Activated CD4-positive, alpha-beta memory T cell treated with anti-CD3 and anti-CD28 coated beads, Interleukin-2, amount 10 ng/mL, durations not matched to agents 7 days and 5 days (primary cell): ENCODE measurements at regions not wholly inside any gene's neighbourhood (a gene's known extent, or its start where the extent isn't known, plus 50 kb on each side); places are given as distances from the start of the nearest gene placed in this dataset.

ENCODE experiments used
- CTCF ChIA-PET: fragments of 350-600 bp; sonication (Branson Sonifier 250); formaldehyde crosslinking; loops from one replicate; lab custom pipeline; 2021; ENCODE audit warnings: antibody characterized with exemption, inconsistent platforms; lab: Charles Lee
- POLR2A ChIA-PET: fragments of 350-600 bp; sonication (Branson Sonifier 250); formaldehyde crosslinking; loops from one replicate; lab custom pipeline; 2021; ENCODE audit warnings: antibody characterized with exemption; lab: Charles Lee
- DNase-seq: peaks from one replicate; pipeline ENCODE4 v3.0.0-alpha.2; 2020
- H3K27ac Mint-ChIP-seq: one replicate; pipeline ENCODE4 v1.8.0; 2021; ENCODE audit warnings: mild to moderate bottlenecking, mixed read lengths
- H3K27me3 Mint-ChIP-seq: one replicate; pipeline ENCODE4 v1.8.0; 2021; ENCODE audit warnings: mixed read lengths
- H3K36me3 Mint-ChIP-seq: one replicate; pipeline ENCODE4 v1.8.0; 2021; ENCODE audit warnings: low read depth, mixed read lengths
- H3K4me1 Mint-ChIP-seq: one replicate; pipeline ENCODE4 v1.8.0; 2021; ENCODE audit warnings: mixed read lengths
- H3K4me3 Mint-ChIP-seq: one replicate; pipeline ENCODE4 v1.8.0; 2021; ENCODE audit warnings: mild to moderate bottlenecking, mixed read lengths
- H3K9me3 Mint-ChIP-seq: one replicate; pipeline ENCODE4 v1.8.0; 2021; ENCODE audit warnings: mixed read lengths

GRCh38 chr2:16511041-16511440 is 154.6 kb downstream of the CYRIA start:
- no peaks in the 10 kb centered on the region for H3K9me3 Mint-ChIP-seq
- H3K27me3 Mint-ChIP-seq: peaks cover 15% of the 10 kb centered on the region
- no peaks in the 10 kb centered on the region for H3K4me1 Mint-ChIP-seq
- H3K27ac Mint-ChIP-seq: no peak overlapping the region
- DNase-seq: no peak
- no peaks in the 10 kb centered on the region for H3K36me3 Mint-ChIP-seq
- no peak overlapping the region for H3K4me3 Mint-ChIP-seq
- CTCF ChIA-PET: no interaction called here
- POLR2A ChIA-PET: no interaction called here

DNA sequence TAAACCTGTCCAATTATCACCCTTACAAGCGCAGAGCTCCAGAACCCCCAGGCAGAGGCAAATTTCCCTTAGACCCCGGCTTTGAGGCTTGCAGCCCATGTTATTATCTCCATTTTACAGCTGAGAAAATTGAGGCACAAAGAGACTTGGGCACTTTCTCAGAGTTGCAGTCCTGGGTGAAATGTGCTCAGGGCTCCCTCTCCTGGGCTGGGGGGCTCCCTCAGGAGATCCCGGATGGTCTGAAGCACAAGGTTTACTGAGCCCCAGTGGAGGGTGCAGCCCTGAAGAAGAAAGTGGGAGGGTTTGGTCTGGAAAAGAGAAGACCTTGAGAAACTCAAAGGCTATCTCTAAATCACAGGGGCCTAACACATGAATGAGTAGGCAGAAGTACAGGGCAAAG is 156.6 kb downstream of the CYRIA start:
- H3K4me1 Mint-ChIP-seq: no peaks in the 10 kb centered on the region
- H3K36me3 Mint-ChIP-seq: no peaks in the 10 kb centered on the region
- H3K9me3 Mint-ChIP-seq: no peaks in the 10 kb centered on the region
- ChIA-PET POLR2A (no interaction called here), CTCF (no interaction called here)
- H3K27me3 Mint-ChIP-seq: peaks cover 15% of the 10 kb centered on the region
- no peak overlapping the region for H3K4me3 Mint-ChIP-seq
- no peak for DNase-seq
- no peak overlapping the region for H3K27ac Mint-ChIP-seq

GRCh38 chr2:16508490-16508851 is 157.2 kb downstream of the CYRIA start:
- no peak overlapping the region for H3K27ac Mint-ChIP-seq
- no peaks in the 10 kb centered on the region for H3K36me3 Mint-ChIP-seq
- no peaks in the 10 kb centered on the region for H3K4me1 Mint-ChIP-seq
- no peak for DNase-seq
- H3K9me3 Mint-ChIP-seq: no peaks in the 10 kb centered on the region
- H3K27me3 Mint-ChIP-seq: peaks cover 13% of the 10 kb centered on the region
- ChIA-PET CTCF (no interaction called here), POLR2A (no interaction called here)
- no peak overlapping the region for H3K4me3 Mint-ChIP-seq

GRCh38 chr2:16507655-16508489 is 157.8 kb downstream of the CYRIA start:
- H3K27ac Mint-ChIP-seq: no peak overlapping the region
- no peaks in the 10 kb centered on the region for H3K4me1 Mint-ChIP-seq
- ChIA-PET POLR2A (no interaction called here), CTCF (no interaction called here)
- no peaks in the 10 kb centered on the region for H3K9me3 Mint-ChIP-seq
- H3K36me3 Mint-ChIP-seq: no peaks in the 10 kb centered on the region
- no peak for DNase-seq
- H3K4me3 Mint-ChIP-seq: no peak overlapping the region
- peaks cover 13% of the 10 kb centered on the region for H3K27me3 Mint-ChIP-seq

DNA sequence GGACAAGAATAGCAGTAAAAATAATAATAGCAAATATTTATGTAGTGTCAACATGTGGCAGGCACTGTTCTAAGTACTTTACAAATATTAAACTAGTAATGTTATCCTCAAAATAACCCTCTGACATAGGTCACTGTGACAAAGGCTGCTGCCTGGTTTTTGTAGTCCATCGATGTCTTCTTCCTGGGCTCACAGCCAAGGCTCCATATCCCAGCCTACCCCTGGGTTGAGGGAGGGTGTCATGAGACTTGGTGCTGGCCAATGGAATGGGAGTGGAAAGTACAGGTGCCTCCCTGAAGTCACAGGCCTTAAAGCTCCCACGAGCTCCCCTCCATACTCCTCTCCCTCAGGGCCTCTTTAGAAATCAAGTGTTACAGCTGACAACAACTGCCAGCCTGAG is 159.3 kb downstream of the CYRIA start:
- Mint-ChIP-seq H3K27ac (no peak overlapping the region), H3K4me1 (no peaks in the 10 kb centered on the region), H3K4me3 (no peak overlapping the region), H3K27me3 (peaks cover 13% of the 10 kb centered on the region), H3K9me3 (no peaks in the 10 kb centered on the region), H3K36me3 (no peaks in the 10 kb centered on the region)
- ChIA-PET CTCF (no interaction called here), POLR2A (no interaction called here)
- no peak for DNase-seq

GRCh38 chr2:16496426-16497388 is 168.9 kb downstream of the CYRIA start:
- POLR2A ChIA-PET: no interaction called here
- DNase-seq: no peak
- CTCF ChIA-PET: no interaction called here
- Mint-ChIP-seq H3K9me3 (no peaks in the 10 kb centered on the region), H3K4me3 (no peak overlapping the region), H3K27me3 (no peaks in the 10 kb centered on the region), H3K27ac (no peak overlapping the region), H3K36me3 (no peaks in the 10 kb centered on the region), H3K4me1 (no peaks in the 10 kb centered on the region)

DNA sequence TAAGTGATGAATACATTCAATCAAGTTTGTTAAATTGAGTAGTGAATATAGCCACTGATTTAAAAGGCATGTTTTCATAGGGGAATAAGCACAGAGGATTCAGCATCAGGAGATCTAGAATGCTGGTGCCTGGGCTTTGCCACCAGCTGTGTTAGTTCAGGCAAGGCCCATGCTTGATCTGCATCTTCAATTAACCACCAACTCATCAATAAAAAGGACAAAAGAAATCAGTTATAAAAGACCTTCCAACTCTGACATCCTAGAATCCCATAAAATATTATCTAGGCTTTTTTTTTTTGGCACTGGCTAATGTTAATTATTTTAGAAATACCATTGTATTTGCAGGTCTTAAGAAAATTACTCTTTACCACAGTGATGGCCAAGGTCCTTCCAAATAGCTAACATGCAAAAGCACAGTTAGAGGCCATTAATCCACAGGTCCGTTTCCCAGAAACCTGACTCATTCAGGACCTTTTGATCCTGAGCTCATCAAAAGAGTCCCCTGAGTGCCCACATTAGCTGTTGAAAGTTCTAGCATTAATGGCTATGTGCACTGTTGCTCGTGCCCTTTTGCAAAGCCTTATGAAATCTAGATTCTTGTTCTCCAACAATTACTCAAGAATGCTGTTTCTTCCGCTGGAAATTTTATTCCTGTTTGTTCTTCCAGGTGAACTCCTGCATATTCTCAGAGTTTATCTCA is 170.0 kb downstream of the CYRIA start:
- no peaks in the 10 kb centered on the region for H3K27me3 Mint-ChIP-seq
- DNase-seq: no peak
- H3K36me3 Mint-ChIP-seq: no peaks in the 10 kb centered on the region
- CTCF ChIA-PET: no interaction called here
- POLR2A ChIA-PET: no interaction called here
- no peaks in the 10 kb centered on the region for H3K9me3 Mint-ChIP-seq
- H3K4me3 Mint-ChIP-seq: no peak overlapping the region
- no peaks in the 10 kb centered on the region for H3K4me1 Mint-ChIP-seq
- H3K27ac Mint-ChIP-seq: no peak overlapping the region

- ChIA-PET CTCF (no interaction called here), POLR2A (no interaction called here)
- no peaks in the 10 kb centered on the region for H3K36me3 Mint-ChIP-seq
- no peaks in the 10 kb centered on the region for H3K4me1 Mint-ChIP-seq
- DNase-seq: no peak
- H3K27ac Mint-ChIP-seq: no peak overlapping the region
- no peaks in the 10 kb centered on the region for H3K9me3 Mint-ChIP-seq
- no peak overlapping the region for H3K4me3 Mint-ChIP-seq
- H3K27me3 Mint-ChIP-seq: no peaks in the 10 kb centered on the region
Observed at GRCh38 chr2:16494836-16495508, 170.7 kb downstream of the CYRIA start.

DNA sequence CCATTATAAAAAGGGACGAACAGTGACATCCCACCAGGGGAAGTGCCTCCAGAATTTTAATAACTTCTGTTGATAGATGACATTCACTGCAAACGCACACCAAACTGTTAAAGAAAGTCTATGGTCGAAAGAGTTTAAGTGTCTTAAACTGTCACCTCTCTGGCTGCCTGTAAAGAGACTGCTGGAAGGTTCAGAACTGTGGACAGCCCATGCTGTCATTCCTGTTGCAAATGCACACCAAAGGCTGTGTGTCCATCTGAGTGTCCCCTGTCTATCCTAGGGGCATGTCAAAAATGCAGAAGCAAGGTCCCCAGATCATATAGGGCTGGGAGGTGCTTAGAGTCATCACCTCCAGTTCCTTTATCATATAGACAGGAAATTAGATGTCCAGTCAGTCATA is 171.8 kb downstream of the CYRIA start:
- H3K27me3 Mint-ChIP-seq: no peaks in the 10 kb centered on the region
- ChIA-PET CTCF (no interaction called here), POLR2A (no interaction called here)
- DNase-seq: no peak
- H3K36me3 Mint-ChIP-seq: no peaks in the 10 kb centered on the region
- H3K9me3 Mint-ChIP-seq: no peaks in the 10 kb centered on the region
- H3K4me1 Mint-ChIP-seq: no peaks in the 10 kb centered on the region
- no peak overlapping the region for H3K4me3 Mint-ChIP-seq
- H3K27ac Mint-ChIP-seq: no peak overlapping the region

- H3K27ac Mint-ChIP-seq: no peak overlapping the region
- no peaks in the 10 kb centered on the region for H3K9me3 Mint-ChIP-seq
- CTCF ChIA-PET: no interaction called here
- H3K4me3 Mint-ChIP-seq: no peak overlapping the region
- no peak for DNase-seq
- no peaks in the 10 kb centered on the region for H3K4me1 Mint-ChIP-seq
- POLR2A ChIA-PET: no interaction called here
- H3K36me3 Mint-ChIP-seq: no peaks in the 10 kb centered on the region
- no peaks in the 10 kb centered on the region for H3K27me3 Mint-ChIP-seq
Observed at GRCh38 chr2:16487686-16488085, 177.9 kb downstream of the CYRIA start.

- no peaks in the 10 kb centered on the region for H3K9me3 Mint-ChIP-seq
- ChIA-PET CTCF (no interaction called here), POLR2A (no interaction called here)
- no peaks in the 10 kb centered on the region for H3K27me3 Mint-ChIP-seq
- DNase-seq: no peak
- no peak overlapping the region for H3K4me3 Mint-ChIP-seq
- no peaks in the 10 kb centered on the region for H3K36me3 Mint-ChIP-seq
- H3K4me1 Mint-ChIP-seq: no peaks in the 10 kb centered on the region
- no peak overlapping the region for H3K27ac Mint-ChIP-seq
Observed at GRCh38 chr2:16485251-16485650, 180.4 kb downstream of the CYRIA start.

DNA sequence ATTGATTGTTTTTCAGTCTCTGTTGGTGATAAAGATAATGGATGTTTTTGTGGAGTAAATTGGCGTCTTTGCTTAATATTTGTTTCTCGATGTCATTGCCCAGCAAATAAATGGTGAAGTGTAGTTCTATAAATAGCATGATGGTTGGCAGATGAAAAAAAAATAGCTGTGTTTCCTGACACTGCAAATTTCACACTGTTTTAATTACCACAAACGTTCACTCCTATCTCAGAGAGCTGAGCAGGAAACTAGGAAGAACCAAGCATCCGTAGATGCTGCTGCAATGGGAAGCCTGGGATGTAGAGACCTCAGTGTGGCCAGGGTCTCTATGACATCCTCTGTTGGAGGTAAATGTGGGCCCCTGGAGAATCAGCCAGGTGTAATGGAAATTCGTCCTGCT is 183.2 kb downstream of the CYRIA start:
- Mint-ChIP-seq H3K4me3 (no peak overlapping the region), H3K36me3 (no peaks in the 10 kb centered on the region), H3K27ac (no peak overlapping the region), H3K27me3 (peaks cover 2% of the 10 kb centered on the region), H3K4me1 (no peaks in the 10 kb centered on the region), H3K9me3 (no peaks in the 10 kb centered on the region)
- DNase-seq: no peak
- ChIA-PET POLR2A (no interaction called here), CTCF (no interaction called here)

DNA sequence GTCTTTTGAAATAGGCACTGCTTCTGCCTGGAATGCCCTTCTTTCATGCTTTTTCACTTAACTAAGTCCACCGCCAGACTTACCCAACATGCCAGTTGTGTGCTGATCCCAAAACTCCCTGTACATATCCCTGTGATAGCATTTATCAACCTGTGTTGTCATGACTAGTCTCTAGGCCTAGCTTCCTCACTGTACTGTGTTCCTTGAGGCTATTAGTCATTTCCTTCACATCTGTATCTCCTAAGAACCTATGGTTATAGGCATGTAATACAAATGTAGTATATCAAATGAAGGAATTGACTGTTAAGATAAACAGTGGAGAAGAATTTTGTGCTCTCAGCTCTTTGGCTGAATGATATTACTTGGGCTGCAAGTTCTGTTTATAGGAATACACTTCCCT is 184.3 kb downstream of the CYRIA start:
- Mint-ChIP-seq H3K9me3 (no peaks in the 10 kb centered on the region), H3K4me1 (no peaks in the 10 kb centered on the region), H3K27ac (no peak overlapping the region), H3K36me3 (no peaks in the 10 kb centered on the region), H3K4me3 (no peak overlapping the region), H3K27me3 (peaks cover 2% of the 10 kb centered on the region)
- no peak for DNase-seq
- POLR2A ChIA-PET: no interaction called here
- CTCF ChIA-PET: no interaction called here
